ENCODE measurements at regions not wholly inside any gene's neighbourhood (a gene's known extent, or its start where the extent isn't known, plus 50 kb on each side); places are given as distances from the start of the nearest gene placed in this dataset.

DNA sequence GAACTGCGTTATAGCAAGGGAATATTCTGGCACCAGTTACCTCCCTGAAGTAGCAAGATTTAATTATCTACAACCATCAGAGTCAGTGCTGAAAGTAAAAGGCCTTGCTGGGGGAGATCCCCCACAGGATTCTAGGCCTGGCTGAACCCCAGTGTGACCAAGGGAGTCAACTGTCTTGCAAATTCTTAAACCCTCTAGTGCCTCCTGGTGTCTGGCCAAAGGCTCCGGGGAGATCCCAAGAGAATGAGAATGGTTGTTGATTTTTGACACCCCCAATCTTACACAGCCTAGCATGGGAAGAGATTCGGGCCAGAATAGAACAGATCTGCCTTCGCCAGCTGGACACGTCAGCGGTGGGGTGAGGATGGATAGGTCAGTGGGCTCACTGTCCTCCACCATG, 179.4 kb downstream of the ERMARD start:
- Histone ChIP-seq H3K4me1 (ENCODE audit: control insufficient read depth, insufficient read depth, low read length, poor library complexity, severe bottlenecking) (no peaks in the 10 kb centered on the region), H3K4me3 (ENCODE audit: extremely low read depth, insufficient read depth, low read length, poor library complexity, severe bottlenecking) (no peak overlapping the region), H3K9me3 (ENCODE audit: control insufficient read depth, low read length) (no peaks in the 10 kb centered on the region), H3K27ac (ENCODE audit: low read depth, low read length, severe bottlenecking) (no peak overlapping the region), H3K36me3 (ENCODE audit: control insufficient read depth, insufficient read depth, low read length) (no peaks in the 10 kb centered on the region)
- 80 to 100% methylated on average over 1 to 4 of the region's 6 CpGs for WGBS, 2 experiments (ENCODE audit: insufficient coverage in 2 of 2)

DNA sequence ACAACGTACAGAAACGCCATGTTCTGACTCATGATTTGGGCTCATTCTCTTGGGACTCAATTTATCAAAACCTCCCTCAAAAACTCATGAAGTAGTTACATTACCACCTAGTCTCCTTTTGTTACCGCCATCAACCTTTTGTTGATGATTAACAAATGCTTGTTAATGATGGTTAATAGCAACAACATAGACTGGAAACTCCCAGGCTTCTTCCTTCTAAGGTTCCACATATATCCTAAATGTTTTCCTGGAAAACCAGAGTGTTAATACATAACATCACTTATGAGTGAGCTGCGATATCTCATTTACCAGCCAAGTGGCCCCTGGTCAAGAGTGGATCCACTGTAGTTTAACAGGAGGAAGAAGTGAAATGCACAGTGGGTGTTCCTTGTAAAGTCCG, 176.3 kb downstream of the ERMARD start:
- Histone ChIP-seq H3K9me3 (ENCODE audit: control insufficient read depth, low read length) (no peaks in the 10 kb centered on the region), H3K27ac (ENCODE audit: low read depth, low read length, severe bottlenecking) (no peak overlapping the region), H3K36me3 (ENCODE audit: control insufficient read depth, insufficient read depth, low read length) (no peaks in the 10 kb centered on the region), H3K4me3 (ENCODE audit: extremely low read depth, insufficient read depth, low read length, poor library complexity, severe bottlenecking) (no peak overlapping the region), H3K4me1 (ENCODE audit: control insufficient read depth, insufficient read depth, low read length, poor library complexity, severe bottlenecking) (no peaks in the 10 kb centered on the region)
- 82 to 95% methylated on average over 2 to 3 of the region's 5 CpGs for WGBS, 2 experiments (ENCODE audit: insufficient coverage in 2 of 2)

DNA sequence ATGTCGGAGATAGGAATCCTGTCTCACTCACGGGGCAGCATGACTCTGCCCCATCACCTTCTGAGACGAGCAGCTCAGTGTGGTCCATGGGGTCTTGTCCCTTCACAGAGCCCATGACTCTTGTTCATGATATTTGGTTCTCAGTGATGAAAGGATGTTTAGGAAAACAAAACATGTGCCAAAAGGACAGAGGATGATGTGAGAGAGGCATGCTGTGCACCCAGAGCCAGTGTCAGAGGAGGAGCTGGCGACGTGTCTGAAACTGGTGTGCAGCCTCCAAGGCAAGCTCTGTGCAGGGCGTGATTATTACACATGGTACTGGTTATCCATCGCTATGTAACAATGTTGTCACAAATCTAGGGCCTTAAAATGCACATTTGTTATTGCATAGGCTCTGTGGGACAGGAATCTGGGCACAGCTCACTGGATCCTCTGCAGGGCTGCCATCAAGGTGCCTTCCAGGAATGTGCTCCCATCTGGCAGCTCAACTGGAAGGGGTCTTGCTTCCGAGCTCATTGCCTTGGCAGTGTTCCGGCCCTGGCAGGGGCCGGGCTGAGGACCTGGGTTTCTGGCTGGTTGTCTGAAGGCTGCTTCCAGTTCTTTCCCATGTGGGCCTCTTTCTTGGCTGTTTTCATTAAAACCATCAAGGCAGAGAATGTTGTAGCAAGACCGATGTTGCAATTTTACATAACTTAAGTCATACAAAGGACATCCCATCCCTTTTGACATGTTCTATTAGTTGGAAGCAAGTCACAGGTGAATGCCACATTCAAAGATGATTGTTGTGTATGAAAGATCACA, 175.4 kb downstream of the ERMARD start:
- no peak overlapping the region for H3K4me3 ChIP-seq (ENCODE audit: extremely low read depth, insufficient read depth, low read length, poor library complexity, severe bottlenecking)
- 91 to 92% methylated on average over 9 to 11 of the region's 11 CpGs for WGBS, 2 experiments (ENCODE audit: insufficient coverage in 2 of 2)

DNA sequence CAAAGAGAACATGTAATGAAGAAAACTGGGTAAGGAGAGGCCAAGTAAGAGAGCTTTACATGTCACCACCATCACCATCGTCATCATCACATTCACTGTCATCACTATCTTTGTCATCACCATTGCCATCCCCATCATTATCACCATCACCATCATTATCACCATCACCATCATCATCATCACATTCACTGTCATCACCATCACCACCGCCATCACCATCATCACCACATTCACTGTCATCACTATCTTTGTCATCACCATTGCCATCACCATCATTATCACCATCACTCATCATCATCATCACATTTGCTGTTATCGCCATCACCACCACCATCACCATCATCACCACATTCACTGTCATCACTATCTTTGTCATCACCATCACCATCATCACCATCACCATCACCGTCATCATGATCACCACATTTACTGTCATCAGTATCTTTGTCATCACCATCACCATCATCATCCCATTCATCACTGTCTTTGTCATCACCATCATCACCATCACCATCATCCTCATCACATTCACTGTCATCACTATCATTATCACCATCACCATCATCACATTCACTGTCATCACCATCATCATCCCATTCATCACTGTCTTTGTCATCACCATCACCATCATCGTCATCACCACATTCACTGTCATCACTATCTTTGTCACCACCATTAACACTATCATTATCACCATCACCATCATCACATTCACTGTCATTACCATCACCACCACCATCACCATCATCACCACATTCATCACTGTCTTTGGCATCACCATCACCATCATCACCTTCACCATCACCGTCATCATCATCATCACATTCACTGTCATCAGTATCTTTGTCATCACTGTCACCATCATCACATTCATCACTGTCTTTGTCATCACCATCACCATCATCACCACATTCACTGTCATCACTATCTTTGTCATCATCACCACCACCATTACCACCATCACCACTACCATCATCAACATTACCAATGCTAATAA, 172.3 kb downstream of the ERMARD start:
- WGBS, 2 experiments (ENCODE audit: insufficient coverage in 2 of 2): 84 to 88% methylated on average over 6 of the region's 6 CpGs
- H3K27ac ChIP-seq (ENCODE audit: low read depth, low read length, severe bottlenecking): no peak overlapping the region
- H3K9me3 ChIP-seq (ENCODE audit: control insufficient read depth, low read length): no peaks in the 10 kb centered on the region
- H3K4me3 ChIP-seq (ENCODE audit: extremely low read depth, insufficient read depth, low read length, poor library complexity, severe bottlenecking): no peak overlapping the region
- no peaks in the 10 kb centered on the region for H3K36me3 ChIP-seq (ENCODE audit: control insufficient read depth, insufficient read depth, low read length)
- H3K4me1 ChIP-seq (ENCODE audit: control insufficient read depth, insufficient read depth, low read length, poor library complexity, severe bottlenecking): no peaks in the 10 kb centered on the region

More for the DNA sequence above, 175.4 kb downstream of the ERMARD start:
- no peaks in the 10 kb centered on the region for H3K9me3 ChIP-seq (ENCODE audit: control insufficient read depth, low read length)
- H3K4me1 ChIP-seq (ENCODE audit: control insufficient read depth, insufficient read depth, low read length, poor library complexity, severe bottlenecking): no peaks in the 10 kb centered on the region
- H3K36me3 ChIP-seq (ENCODE audit: control insufficient read depth, insufficient read depth, low read length): no peaks in the 10 kb centered on the region
- H3K27ac ChIP-seq (ENCODE audit: low read depth, low read length, severe bottlenecking): no peak overlapping the region

DNA sequence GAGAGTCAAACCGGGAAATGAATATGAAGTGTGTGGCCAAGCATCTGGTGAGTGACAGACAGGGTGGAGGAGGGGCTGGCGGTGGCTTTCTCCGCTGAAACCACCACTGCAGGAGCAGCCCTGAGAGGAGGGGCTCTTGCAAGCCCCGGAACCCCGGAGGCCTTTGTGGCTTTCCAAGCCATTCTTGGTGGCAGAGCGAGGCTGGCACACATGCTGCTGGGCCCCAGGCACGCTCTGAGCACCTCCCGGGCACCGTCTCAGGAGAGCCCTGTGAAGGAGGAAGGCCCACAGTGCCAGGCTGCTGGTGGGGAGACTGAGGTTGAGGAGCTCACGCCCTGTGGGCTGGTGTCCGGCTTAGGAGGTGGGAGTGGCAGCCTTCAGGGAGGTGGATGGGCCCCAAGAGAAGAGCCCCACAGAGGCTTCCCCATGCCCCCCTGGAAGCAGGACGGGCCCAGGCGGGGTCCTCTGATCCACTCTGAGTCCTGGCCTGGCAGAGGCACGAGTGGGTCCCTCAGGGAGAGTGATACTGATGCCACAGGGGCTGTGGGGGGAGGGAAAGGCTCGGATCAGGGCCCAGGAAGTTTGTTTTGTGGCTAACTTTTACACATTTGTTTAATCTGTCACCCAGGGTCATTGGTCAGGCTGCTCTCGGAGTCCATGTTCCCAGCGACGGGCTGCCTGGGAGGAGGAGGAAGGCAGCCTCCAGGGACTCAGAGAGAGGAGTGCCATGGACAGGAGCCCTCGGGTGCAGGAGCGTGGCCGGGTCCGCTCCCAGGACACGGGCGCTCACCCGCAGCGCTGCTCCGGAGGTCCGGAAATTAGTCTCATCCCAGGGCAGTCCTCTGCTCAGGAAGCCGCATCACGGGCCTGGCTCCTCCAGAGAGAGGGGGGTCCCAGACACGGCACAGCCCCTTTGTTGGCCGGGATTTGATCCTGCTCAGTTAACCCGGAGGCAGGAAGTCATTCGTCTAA, 170.7 kb downstream of the ERMARD start:
- WGBS, 2 experiments (ENCODE audit: insufficient coverage in 2 of 2): 87 to 88% methylated on average over 29 to 32 of the region's 34 CpGs
- no peaks in the 10 kb centered on the region for H3K36me3 ChIP-seq (ENCODE audit: control insufficient read depth, insufficient read depth, low read length)
- H3K4me3 ChIP-seq (ENCODE audit: extremely low read depth, insufficient read depth, low read length, poor library complexity, severe bottlenecking): no peak overlapping the region
- H3K27ac ChIP-seq (ENCODE audit: low read depth, low read length, severe bottlenecking): no peak overlapping the region
- no peaks in the 10 kb centered on the region for H3K9me3 ChIP-seq (ENCODE audit: control insufficient read depth, low read length)
- no peaks in the 10 kb centered on the region for H3K4me1 ChIP-seq (ENCODE audit: control insufficient read depth, insufficient read depth, low read length, poor library complexity, severe bottlenecking)

DNA sequence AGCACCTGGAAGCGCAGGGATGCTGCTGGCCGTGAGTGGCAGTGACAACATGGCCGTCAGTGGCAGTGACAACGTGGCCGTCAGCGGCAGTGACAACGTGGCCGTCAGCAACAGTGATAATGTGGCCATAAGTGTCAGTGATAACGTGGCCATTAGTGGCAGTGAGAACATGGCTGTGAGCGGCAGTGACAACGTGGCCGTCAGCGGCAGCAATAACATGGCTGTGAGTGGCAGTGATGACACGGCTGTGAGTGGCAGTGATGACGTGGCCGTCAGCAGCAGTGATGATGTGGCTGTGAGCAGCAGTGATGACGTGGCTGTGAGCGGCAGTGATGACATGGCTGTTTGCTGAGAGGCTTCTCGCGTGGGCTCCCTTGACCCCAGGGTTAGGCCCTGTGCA, 169.8 kb downstream of the ERMARD start:
- WGBS, 2 experiments (ENCODE audit: insufficient coverage in 2 of 2): 91 to 93% methylated on average over 18 to 20 of the region's 20 CpGs
- Histone ChIP-seq H3K4me1 (ENCODE audit: control insufficient read depth, insufficient read depth, low read length, poor library complexity, severe bottlenecking) (no peaks in the 10 kb centered on the region), H3K36me3 (ENCODE audit: control insufficient read depth, insufficient read depth, low read length) (no peaks in the 10 kb centered on the region), H3K9me3 (ENCODE audit: control insufficient read depth, low read length) (no peaks in the 10 kb centered on the region), H3K27ac (ENCODE audit: low read depth, low read length, severe bottlenecking) (no peak overlapping the region), H3K4me3 (ENCODE audit: extremely low read depth, insufficient read depth, low read length, poor library complexity, severe bottlenecking) (no peak overlapping the region)

DNA sequence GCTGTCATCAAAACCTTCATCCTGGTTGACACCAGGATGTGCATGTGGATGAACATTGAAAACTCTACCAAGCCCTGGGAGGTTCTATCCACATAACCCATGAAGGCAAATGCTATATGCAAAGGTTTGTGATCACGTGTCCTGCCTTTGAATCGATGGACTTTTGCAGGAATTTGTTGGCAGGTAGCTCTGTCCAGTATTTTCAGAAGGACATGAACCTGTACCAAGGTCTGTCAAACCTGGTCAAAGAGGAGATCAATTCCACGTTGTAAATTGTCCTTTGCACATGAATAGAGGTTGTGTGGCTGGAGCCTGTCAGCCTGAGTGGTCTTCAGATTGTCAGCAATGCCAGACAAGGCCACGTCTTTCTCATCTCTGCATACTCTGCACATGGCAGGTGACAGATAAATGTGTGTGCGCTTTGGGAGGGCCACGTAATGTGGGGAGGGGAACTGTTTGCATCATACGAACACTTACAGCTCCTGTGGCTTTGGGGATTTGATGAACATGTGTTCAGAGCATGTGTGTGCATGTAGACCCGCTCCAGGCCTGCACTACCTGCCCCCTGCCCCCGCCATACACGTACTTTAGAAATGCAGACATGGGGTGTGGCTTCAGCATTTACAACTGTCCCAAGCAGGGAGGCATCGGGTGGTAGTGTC, 169.1 kb downstream of the ERMARD start:
- Histone ChIP-seq H3K27ac (ENCODE audit: low read depth, low read length, severe bottlenecking) (no peak overlapping the region), H3K4me1 (ENCODE audit: control insufficient read depth, insufficient read depth, low read length, poor library complexity, severe bottlenecking) (no peaks in the 10 kb centered on the region)
- 78 to 80% methylated on average over 10 to 11 of the region's 11 CpGs for WGBS, 2 experiments (ENCODE audit: insufficient coverage in 2 of 2)

DNA sequence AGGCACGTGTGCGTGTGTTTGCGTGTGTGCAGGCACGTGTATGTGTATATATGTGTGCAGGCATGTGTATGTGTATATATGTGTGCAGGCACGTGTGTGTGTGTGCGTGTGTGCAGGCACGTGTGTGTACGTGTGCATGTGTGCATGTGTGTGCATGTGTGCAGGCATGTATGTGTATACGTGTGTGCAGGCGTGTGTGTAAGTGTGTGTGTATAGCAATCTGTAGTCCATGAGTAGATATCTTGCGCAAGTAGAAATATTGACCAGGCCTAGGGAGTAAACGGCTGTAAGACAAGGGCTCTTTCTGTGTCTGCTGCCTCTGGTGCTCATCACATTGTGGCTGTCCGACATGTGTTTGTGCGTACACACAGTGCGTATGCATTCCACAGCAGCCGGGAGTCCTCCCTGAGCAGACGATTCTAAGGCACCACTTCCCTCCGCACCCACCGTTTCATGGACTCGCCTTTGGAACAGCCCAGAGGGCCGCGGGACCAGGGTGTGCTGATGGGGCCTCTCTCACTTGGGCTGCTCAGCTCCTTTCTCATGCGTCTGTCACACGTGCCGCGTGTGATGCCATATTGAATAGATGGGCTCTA, 167.6 kb downstream of the ERMARD start:
- Histone ChIP-seq H3K36me3 (ENCODE audit: control insufficient read depth, insufficient read depth, low read length) (no peaks in the 10 kb centered on the region), H3K4me3 (ENCODE audit: extremely low read depth, insufficient read depth, low read length, poor library complexity, severe bottlenecking) (no peak overlapping the region), H3K9me3 (ENCODE audit: control insufficient read depth, low read length) (no peaks in the 10 kb centered on the region), H3K27ac (ENCODE audit: low read depth, low read length, severe bottlenecking) (no peak overlapping the region), H3K4me1 (ENCODE audit: control insufficient read depth, insufficient read depth, low read length, poor library complexity, severe bottlenecking) (no peaks in the 10 kb centered on the region)
- 87 to 90% methylated on average over 26 of the region's 26 CpGs for WGBS, 2 experiments (ENCODE audit: insufficient coverage in 2 of 2)

More for the DNA sequence above, 169.1 kb downstream of the ERMARD start:
- H3K36me3 ChIP-seq (ENCODE audit: control insufficient read depth, insufficient read depth, low read length): no peaks in the 10 kb centered on the region
- no peaks in the 10 kb centered on the region for H3K9me3 ChIP-seq (ENCODE audit: control insufficient read depth, low read length)
- no peak overlapping the region for H3K4me3 ChIP-seq (ENCODE audit: extremely low read depth, insufficient read depth, low read length, poor library complexity, severe bottlenecking)

DNA sequence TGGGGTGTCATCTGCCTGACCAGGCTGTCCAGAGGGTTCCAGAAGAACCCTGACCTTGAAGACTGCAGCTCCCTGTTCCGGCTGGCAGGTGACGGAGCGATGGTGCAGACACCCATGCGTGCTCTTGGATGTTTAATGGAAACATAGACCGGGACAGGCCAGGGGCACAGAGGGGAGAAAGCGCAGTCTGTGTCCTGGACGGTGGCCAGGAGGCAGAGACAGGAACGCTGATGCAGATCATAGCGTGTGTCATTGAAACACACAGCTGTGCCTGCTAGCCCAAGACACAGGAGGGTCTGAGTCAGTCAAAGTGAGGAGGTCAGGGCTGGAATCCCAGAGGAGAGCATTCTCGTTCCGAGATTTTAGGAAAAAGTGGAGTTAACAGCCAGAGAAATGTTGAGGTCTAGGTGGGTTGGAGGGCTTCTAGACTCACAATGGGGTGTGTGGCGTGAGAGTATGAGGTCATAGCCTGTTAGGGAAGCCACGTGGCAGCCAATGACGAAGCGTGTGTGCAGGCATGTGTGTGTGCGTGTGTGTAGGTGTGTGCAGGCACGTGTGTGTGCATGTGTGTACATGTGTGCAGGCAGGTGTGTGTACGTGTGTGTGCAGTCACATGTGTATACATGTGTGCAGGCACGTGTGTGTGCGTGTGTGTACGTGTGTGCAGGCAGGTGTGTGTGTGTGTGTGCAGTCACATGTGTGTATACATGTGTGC, 167.0 kb downstream of the ERMARD start:
- Histone ChIP-seq H3K36me3 (ENCODE audit: control insufficient read depth, insufficient read depth, low read length) (no peaks in the 10 kb centered on the region), H3K9me3 (ENCODE audit: control insufficient read depth, low read length) (no peaks in the 10 kb centered on the region), H3K4me3 (ENCODE audit: extremely low read depth, insufficient read depth, low read length, poor library complexity, severe bottlenecking) (no peak overlapping the region), H3K27ac (ENCODE audit: low read depth, low read length, severe bottlenecking) (no peak overlapping the region), H3K4me1 (ENCODE audit: control insufficient read depth, insufficient read depth, low read length, poor library complexity, severe bottlenecking) (no peaks in the 10 kb centered on the region)
- 92 to 93% methylated on average over 18 to 21 of the region's 21 CpGs for WGBS, 2 experiments (ENCODE audit: insufficient coverage in 2 of 2)

Measured in mesodermal cell (in vitro differentiated cells).